ENCODE measurements at regions not wholly inside any gene's neighbourhood (a gene's known extent, or its start where the extent isn't known, plus 50 kb on each side); places are given as distances from the start of the nearest gene placed in this dataset.

DNA sequence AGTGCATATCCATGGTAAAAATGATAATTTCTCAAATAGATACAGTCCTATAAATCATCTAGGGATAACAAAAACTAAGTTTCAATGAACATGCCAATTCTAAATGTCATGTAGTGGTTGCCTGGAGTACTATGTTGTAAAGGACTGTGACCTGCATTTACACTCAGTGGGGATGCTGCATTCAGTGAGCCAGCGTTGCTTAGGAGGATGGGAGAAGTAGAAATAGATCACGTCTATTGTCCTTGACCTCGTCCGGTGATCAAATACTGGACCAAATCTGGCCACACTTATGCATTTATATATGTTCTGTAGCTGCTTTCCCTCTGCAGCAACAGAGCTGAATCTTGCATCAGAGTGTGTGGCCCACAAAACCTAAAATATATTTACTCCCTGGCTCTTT, 139.0 kb upstream of the ETAA1 start:
- no peak for DNase-seq

DNA sequence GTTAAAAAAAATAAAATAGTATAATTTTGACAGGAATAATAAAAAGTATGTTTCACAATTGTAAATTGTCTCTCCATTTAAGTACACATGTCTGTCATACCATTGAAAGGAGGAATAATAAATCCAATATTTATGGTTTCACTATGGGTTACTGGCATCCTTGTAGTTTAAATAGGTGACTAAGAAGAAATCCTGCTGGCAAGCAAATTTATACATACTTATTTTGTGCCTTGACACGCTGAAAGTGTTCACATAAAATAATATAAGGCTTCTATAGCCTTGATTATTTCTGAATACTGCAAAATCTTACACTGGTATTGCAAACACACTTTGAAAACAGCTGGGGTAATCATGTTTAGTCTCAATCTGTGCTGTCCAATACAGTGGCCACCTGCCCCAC, 138.3 kb upstream of the ETAA1 start:
- no peak for DNase-seq

- DNase-seq = peak; percentile 12
These were observed 137.4 kb upstream of the ETAA1 start for GRCh38 chr2:67259556-67260342.

DNA sequence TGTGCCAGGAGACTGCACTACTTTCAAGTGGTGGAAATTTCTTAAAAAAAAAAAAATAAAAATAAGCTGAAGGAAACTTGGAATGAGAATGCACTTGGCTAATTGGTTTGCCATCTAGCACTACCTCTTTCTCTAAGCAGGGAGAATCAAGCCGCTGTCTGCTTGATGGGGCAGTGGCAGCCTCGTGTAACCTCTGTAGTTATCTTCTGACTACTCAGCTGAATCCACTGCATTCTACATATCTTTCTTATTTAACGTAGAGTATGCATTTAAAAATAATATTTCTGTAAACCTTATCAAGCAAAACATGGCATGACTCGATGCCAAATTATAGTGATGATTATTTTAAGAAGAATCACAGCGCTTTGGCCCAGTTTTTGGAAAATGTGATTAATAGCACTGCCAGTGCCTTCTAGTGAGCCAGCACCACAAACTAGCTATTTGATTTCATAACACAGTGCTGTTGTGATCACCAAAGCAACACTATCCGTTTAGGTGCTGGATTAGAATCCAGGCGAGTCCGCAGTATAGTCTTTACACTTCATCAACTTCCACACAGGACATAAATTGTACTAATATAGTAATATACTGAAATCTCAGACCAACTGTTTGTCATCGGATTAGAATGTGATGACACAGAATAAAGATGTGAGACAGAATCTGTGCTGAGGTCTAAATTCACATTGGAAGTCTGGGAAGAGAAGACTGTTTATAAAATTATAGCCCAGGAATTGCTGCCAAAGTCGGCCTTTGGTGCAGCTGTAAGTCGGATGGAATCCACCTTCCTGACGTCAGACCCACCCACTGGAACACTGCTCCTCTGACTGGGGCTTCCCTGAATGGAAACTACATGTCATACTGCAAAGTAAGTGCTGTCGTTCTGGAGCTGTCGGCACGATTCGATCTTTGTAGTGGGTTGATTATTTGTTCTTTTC, 136.5 kb upstream of the ETAA1 start:
- DNase-seq = no peak

DNA sequence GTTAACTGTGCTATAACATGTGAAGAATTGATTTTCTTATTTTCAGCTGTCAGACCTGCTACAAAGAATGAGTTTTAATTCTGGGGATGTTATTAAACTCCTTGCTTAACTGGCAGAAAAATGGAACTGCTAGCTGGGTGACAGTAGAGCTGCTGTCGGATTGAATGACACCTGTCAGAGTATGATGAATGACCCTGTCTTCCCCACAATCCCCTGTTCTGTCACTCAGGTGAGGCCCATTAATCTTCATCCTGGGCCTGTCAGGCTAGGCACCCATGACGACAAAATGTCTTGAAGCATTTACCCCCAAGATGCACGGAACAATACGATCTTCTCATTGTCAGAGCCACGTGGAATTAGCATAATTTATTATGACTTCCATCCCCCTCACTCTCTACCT, 129.9 kb upstream of the ETAA1 start:
- no peak for DNase-seq

- no peak for DNase-seq
These were observed 128.3 kb upstream of the ETAA1 start for GRCh38 chr2:67268797-67269196.

DNA sequence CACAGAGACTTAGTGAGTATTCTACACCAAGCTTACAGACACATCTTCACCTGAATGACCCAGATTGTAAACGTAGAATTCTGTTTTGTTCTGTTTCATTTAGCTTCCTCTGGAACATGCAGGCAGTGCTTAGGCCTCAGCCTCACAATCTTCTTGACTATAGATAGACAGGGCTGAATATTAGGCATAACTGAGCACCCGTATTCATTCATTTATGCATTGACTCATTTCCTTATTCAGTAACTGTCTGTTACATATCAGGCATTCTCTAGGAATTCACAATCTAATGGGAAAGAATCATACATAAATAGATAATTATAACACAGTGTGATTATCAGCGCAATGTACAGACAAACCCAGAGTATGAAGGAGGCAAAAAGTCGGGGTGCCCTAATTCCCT, 124.9 kb upstream of the ETAA1 start:
- no peak for DNase-seq

DNA sequence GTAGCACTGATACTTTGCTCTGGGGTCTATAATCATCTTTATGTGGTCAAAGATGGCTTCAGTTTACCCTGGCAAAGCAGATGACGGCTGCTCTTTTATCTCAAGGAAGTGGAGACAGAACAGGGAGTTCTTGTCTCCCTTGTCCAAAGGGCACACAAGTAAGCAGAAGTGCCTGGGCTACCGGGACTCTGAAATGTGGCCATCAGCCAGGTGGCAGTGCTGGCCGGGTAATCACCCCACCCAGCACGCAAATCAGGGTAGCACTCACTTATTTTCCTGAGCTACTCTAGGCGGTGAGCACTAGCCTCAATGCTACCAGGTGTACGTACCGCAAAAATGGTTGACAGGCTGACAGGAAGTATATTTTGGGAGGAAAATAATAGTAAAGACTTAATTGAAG, 119.7 kb upstream of the ETAA1 start:
- no peak for DNase-seq

GRCh38 chr2:67281101-67281500, 116.0 kb upstream of the ETAA1 start:
- DNase-seq = no peak

DNA sequence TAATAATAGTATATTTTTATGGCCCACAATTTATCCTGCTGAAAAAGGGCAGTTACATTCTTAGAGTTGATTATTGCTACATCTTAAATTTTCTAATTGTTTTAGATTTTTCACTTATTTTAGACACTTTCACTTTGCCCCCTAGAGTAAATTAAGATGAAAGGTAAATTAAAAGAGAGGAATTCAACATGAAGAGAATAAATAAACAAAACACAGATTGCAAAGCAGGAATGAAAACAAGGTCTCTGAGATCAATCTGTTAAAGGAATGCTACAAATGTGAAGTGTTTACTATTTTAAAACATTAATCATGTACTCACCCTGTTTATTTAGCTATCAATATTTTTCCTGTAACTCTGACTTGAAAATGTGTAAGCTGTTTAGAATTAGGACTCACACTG, 113.5 kb upstream of the ETAA1 start:
- DNase-seq = no peak

DNA sequence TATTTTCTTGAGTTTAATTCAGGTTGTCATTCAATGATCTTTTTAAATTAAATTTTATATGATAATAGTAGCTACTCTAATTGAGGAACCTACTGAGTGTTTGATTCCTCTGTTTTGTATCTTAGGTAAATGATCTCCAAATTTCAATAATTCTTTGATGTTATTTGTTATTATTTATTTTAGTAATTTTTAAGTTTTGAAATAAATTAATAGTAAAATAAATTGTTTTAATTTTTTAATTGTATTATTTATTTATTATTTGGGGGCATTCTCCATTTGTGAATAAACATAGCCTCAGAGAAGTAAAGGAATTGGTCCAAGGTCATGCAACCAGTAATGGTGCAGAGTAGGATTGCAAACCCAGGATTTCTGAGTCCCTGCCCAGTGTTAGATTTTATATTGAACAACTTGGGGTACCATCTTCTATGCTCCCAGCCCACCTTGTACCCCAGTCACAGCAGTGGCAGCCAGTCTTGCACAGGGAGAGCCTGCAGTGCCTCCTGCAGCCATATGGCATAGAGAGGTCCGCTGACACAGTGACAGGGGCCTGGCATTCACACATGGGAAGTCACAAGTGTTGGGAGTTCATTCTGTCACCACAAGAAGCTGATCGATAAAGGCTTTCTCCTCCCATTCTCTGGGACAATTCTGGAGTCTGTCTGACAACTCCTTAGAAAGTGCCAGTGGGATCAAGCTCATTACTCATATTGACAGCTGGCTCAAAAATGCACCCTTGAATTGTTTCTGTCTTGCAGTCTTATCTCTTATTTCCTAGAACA, 110.0 kb upstream of the ETAA1 start:
- no peak for DNase-seq

DNA sequence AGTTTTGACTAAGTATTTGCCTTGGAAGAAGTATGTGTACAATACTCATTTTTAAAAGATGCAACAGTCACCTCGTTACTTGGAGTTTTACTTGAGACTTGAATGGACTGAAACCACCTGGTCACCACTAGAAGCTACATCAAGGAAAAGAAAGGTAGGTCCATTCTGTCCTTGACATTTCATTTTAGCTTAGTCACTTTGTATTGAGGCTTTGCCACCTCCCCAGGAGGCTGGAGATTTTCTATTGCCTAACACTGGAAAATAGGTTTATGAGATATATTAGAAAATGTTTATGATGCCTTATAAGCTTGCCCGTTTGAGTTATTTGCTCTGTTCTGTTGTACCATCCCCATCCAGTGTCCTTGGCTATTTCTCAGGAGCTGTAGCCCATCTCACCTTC, 107.9 kb upstream of the ETAA1 start:
- no peak for DNase-seq

- DNase-seq = no peak
These were observed 107.2 kb upstream of the ETAA1 start for GRCh38 chr2:67289921-67290371.

DNA sequence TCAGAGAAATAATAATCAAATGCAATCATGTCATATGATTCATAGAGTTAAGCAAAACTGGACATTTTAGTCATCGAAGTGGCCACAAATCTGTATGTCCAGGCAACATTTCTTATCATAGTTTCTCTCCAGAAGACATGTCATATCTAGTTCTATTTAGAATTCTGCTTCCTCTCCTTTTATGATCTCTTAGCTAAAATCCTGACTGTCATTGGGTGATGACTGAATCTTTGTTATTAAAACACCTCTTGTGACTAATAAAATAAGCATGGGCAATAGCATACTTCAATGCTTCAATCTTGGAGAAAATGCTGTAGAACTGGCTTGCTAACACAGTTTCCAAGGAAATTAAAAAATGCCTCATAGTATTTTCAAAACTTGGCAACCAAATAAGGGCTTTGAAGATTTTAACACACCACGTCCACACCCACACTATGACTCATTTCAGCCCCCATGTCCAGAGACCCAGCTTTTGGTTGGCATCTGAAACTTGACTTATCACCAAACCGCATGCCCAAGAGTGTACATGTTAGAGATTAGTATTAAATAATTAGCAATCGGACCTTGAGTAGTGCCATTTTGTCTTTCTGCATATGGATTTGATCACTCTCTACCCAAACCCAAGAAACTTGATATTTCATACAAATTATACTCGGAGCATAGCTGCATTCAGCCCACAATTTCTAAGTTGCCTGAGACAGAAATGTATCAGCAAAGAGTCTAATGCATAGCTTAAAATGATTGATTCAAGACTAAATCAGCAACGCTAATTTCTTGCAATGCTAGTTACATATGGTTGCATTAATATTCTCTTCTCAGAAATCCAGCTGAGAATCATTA, 106.5 kb upstream of the ETAA1 start:
- DNase-seq = no peak

- no peak for DNase-seq
These were observed 102.9 kb upstream of the ETAA1 start for GRCh38 chr2:67294218-67294617.

- no peak for DNase-seq
These were observed 101.7 kb upstream of the ETAA1 start for GRCh38 chr2:67295406-67295805.

- no peak for DNase-seq
These were observed 101.3 kb upstream of the ETAA1 start for GRCh38 chr2:67295851-67296250.

- no peak for DNase-seq
These were observed 92.7 kb upstream of the ETAA1 start for GRCh38 chr2:67304300-67304890.

DNA sequence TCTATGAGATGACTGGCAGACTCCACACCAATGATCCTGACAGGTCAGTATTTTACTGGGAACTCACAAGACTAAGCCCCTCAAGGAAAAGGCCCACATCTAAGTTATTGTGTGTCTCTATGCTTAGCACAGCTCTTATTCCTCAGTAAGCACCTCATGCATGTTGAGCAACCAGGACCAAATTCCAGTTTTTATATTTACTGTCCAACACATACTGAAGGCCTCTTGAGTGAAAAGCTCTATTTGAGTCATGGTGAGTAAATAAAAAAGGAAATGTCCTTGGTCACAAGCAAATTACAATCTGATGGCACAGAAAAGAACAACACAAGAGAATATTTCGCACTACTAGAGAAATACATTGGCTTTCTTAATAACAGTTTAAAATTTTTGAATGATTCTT, 87.9 kb upstream of the ETAA1 start:
- DNase-seq = peak; percentile 9

DNA sequence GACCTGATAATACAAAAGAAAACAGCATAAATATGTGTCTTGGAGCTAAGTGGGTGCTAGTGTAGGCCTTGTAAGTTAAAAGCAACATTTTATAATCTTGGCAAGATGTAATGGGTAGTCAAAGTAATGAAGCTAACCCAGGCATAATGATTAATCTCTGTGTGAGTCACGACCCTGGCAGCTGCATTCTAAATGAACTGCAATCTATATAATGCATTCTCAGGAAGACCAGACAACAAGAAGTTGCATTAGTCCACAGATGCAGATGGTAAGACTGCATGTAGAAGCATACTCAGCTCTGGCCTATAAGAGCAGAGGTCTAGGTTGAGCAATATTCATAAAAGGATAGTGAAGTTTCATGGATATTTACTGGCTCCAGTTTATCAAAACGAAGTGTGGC, 85.6 kb upstream of the ETAA1 start:
- DNase-seq = no peak

DNA sequence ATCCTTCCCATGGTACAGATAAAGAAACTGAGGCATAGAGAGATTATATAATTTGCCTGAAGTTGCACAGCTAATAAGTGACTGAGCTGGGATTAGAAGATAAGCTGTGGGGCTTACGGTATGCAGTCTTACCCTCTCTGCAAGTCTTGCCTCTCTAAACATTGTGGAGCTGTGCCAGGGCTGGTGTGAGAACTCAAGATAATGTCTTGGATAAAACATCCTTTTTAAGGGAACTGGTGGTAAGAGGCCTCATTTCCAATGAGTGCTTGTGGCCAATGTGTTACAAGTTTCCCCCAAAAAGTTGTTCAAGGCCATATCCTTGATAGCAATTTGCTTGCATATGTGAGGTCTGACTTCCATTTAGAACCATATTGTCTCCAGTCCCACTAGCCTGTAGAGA, 84.3 kb upstream of the ETAA1 start:
- no peak for DNase-seq

DNA sequence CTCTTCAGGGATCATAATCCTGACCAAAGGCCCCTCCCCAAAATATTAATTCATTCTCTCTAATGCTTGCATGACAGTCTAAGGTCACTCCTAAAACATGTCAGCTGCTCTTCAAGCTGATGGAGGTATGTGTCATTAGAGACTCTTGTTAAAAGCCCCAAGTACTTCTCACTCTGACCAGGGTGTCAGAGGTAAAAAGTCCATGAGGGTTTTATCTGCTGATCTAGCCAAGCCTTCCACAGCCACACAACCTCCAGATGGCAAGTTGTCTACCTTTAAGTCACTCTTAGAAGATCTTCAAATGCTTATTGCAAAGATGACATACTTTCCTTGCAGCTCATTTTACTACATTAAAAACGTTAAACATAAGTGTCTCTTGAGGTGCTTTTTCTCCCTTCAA, 83.6 kb upstream of the ETAA1 start:
- no peak for DNase-seq
